Ammon's horn (tissue), 1 donor: ENCODE measurements at regions not wholly inside any gene's neighbourhood (a gene's known extent, or its start where the extent isn't known, plus 50 kb on each side); places are given as distances from the start of the nearest gene placed in this dataset.

Experiments
- DNase-seq: peaks from one replicate; pipeline ENCODE4 v3.0.0-alpha.2; 2016; ENCODE audit warnings: low spot score

DNA sequence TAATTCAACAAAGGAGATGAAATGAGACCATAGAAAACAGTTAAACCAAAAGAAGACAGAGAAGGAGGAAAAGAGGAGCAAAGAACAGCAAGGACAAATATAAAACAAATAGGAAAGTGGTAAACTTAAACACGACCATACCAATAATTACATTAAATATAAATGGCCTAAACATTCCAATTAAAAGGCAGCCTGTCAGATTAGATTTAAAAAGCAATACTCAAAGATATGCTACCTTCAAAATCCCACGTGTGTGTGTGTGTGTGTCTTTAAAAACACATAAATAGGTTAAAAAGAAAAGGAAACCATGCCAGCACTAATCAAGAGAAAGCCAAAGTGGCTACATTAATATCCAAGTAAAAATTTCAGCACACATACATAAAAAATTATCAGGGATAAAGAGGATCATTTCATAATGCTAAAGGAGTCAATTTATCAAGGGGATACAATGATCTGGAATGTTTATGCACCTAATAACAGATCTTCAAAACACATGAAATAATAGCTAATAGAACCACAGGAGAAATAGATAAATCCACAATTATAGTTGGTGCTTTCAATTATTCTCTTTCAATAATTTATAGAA lies 355.7 kb upstream of the POU3F1 start:
- no peak for DNase-seq

DNA sequence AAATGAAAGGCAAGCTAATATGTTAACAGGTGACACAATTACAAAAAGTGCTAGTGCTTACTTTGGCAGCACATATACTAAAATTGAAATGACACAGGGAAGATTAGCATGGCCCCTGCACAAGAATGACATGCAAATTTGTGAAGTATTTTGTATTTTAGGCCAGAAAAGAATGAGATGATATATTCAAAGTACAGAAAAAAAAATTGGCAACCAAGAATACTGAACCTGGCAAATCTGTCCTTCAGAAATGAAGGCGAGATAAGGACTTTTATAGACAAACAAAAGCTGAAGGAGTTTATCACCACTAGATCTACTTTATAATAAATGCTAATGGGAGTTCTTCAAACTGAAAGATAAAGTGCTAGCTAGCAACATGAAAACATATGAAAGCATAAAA lies 350.0 kb upstream of the POU3F1 start:
- no peak for DNase-seq

DNA sequence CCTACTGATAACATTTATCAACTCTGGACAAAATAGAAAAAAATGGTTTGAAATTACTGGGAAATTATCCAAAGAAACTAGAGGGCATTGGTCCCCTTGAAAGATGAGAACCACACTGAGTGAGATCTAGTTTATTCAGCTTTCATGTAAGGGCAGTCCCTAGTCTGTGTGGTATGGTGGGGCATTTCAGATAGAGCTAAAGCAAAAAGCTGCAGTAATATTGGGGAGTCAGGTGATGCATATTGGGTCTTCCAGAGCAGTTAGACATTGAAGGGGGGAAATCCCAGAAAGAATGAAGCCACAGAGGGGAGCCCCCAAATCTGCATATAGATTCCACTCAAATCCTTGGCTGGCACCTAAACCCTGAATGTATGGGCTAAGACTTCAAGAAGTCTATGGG lies 347.7 kb upstream of the POU3F1 start:
- DNase-seq = no peak

DNA sequence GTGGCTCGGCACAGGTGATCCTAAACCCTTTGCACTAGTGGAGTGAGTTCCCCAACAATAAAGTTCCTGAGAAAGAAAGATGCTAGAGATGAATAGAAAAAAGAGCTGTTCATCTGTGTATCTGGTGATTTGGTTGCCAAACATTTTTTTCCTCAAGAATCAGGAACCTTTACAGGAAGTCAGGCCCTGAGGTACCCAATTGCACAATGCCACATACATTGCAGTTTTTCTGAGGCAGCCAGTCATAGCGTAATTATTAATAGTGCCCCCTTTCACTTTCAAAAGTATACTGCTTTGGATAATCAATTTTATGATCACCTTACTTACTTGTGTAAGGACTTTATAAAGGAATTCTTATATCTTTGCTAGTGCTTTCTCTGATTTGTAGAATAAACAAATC lies 346.3 kb upstream of the POU3F1 start:
- no peak for DNase-seq

GRCh38 chr1:38381256-38381655 lies 334.7 kb upstream of the POU3F1 start:
- DNase-seq = no peak

DNA sequence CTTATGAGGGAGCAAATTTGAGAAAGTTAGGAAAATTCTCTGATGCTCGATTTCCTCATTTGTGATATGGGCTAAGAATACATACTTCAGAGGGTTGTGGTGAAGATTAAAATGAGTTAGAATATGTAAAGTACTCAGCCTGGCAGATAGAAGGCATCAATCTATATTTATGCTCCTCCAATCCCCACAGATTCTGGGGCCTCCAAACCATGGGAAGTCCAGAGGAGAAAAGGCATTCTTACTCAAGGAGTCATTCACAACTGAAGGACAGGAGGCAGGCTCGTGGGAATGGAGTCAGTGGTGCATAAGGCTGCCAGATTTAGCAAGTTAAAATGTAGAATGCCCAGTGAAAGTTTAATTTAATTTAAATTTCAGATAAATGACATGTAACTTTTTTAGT lies 330.0 kb upstream of the POU3F1 start:
- no peak for DNase-seq

GRCh38 chr1:38375035-38375434 lies 328.4 kb upstream of the POU3F1 start:
- no peak for DNase-seq

DNA sequence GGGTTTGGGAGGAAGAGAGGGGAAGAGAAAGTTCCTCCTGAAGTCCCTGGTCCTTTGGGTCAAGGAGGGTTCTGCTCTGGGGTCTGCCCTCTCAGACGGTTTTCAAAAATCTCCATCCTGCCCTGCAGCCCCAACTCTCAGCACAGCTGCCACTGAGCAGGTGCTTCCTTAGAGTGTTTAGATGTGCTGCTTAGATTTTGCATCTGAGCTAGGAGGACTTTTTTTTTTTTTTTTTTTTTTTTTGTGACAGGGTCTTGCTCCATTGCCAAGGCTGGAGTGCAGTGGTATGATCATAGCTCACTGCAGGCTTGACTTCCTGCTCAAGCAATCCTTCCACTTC lies 324.9 kb upstream of the POU3F1 start:
- DNase-seq = no peak

DNA sequence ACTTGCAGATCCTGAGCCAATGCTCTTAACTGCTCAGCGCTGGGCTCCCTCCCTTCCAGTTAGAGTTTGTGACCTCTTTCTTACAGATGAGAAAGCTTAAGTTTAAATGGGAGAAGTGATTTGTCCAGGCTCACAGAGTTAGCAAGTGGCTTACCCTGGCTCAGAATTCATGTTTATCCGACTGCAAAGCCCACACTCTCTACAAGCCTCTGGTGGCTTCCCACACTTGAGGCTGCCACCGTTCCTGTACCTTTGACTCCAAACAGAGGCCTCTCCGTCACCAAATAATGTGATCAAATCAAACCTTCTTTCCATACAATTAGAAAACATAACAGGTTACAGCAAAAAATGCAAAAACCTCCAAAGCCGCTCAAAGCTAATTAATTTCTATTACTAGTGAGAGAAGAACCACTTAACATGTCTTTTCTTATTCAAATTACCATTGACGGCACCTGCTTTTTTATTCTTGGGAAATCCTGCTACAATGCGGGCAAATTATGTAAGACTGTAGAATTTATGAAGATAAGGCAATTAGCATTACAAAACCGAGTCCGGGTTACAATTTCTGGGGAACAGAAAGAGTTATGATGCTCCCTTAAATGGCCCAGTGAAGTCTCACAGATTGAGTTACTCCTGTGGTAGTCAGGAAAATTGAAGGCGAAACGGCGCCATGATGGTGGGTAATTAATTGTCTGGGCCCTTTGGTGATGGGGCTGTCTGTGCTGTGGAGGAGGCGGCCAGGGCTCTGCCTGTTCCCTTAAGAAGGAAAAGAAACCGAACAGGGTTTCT lies 324.3 kb upstream of the POU3F1 start:
- DNase-seq = no peak

DNA sequence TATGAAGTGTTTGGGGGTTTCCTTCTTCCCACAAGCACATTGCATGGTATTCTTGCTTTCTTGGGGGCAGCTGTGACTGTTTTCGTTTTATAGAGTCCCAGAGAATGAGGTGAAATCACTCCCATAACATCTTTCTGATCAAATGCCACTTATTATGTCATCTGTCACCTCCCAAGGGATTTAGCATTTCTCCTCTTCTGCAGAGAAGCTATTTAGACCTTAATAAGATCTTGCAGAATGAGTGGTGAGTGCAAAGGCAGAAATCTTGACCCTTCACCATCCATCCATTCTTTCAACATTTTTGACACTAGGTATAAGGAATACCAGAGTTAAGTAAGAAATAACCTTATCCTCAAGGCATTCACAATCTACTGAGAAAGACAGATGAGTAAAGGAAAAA lies 318.6 kb upstream of the POU3F1 start:
- DNase-seq = no peak

DNA sequence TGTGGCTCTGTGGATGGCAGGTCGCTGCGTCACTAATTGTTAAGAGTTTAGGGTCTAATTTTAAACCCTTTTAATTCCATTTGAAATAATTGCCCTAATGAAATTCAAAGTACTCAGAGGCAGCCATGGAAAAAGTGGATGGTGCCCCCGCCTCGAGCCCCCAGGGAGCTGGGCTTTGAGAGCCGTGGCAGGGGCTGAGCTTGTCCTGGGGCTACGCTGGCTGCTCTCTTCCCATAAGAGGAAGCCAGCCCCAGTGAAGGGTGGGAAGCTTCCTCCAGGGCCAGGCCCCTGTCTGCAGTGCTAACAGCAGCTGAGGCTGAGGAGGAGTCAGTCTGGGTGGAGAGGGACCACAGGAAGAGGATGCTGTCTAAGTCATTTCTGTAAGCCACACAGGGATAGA lies 315.0 kb upstream of the POU3F1 start:
- DNase-seq = no peak

GRCh38 chr1:38360807-38361206 lies 314.2 kb upstream of the POU3F1 start:
- DNase-seq = no peak

GRCh38 chr1:38353956-38354355 lies 307.4 kb upstream of the POU3F1 start:
- no peak for DNase-seq

DNA sequence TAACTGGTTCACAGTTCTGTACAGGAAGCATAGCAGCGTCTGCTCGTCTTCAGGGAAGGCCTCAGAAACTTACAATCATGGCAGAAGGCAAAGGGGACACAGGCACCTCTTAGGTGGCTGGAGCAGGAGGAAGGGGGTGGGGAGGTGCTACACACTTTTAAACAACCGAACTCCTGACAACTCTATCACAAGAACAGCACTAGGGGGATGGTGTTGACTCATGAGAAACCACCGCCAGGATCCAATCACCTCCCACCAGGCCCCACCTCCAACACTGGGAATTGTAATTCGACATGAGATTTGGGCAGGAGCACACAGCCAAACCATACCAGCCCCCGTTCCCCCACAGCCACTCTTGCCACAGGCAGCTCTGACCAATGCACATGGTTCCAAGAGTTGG lies 306.3 kb upstream of the POU3F1 start:
- no peak for DNase-seq

DNA sequence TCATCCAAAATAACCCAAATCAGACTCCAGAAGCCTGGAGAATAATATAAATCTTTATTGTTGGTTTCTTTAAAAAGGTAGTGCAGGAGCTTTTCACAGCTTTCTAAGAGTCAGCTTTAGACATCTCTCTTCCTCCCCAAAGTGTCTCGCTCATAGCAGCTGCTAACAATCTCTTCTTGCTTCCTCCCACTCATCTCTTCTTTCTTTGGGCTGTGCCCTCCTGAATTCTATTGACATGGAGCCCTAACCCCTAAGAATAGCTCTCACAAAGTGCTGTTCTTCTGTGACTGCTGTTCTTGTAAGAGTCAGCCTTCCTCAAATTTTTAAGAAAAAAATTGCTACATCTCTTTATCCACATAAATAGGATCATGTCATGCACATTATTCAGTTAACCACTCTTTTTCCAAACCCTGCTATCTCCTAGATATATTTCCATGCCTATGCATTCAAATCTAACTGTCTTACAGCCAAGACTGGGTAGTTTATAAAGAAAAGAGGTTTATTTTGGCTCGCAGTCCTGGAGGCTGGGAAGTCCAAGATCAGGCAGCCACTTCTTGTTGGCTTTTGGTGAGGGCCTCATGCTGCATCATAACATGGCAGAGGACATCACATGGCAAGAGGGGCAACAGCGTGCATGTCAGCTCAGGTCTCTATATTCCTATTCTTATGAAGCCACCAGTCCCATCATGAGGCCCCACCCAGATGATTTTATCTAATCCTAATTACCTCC lies 301.0 kb upstream of the POU3F1 start:
- DNase-seq = no peak

DNA sequence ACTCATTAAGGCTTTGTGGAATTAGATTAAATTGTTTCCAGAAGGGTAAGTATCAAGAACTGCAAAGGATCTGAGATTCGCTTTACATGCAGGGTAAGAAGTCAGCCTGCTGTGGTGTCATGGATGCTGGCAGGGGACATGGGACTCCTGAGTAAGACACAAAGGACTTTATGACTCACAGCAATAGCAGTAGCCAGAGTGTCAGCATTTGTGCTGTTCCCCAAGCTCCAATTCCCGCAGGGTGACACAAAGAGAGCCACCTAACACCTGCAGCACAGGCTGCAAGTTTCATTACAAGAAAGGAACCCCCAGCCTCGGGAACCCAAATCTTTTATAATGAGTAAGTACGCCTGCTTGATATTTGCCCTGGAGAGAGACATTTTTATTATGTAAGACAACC lies 298.1 kb upstream of the POU3F1 start:
- no peak for DNase-seq

- no peak for DNase-seq
Observed at GRCh38 chr1:38341694-38342093, 295.1 kb upstream of the POU3F1 start.

DNA sequence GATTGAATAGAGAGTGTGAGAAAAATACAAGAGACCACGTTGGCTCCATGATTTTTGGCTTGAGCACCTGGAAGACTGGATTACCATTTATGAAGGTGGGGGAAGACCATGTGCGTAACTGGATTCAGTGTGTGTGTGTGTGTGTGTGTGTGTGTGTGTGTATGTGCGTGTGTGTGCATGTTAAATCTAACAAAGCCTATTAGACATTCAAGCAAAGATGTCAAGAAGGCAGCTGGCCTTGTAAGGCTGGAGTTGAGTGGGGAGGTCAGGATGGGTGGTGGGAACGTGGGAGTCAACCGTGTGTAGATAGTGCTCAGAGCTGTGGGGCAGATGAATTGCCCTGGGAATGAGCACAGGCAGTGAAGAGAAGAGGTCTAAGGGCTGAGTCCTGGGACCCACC lies 293.8 kb upstream of the POU3F1 start:
- DNase-seq = no peak

DNA sequence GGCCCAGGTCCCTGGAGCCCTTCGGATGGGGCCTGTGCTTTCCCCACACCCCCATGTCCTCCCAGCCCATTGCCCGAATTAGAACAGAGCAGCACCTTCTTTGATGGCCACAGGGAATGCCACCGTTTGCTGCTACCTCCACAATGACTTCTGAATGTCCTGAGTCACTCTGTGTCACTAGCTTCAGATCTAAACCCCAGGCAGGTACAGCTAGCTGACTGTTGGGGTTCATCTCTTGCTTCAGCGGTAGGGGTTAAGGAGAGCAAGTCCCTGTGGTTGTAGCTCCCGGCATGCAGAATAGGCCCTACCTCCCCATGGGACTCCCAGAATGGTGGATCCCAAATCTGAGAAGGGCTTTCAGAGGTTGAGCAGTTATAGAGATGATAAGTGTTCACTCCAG lies 291.1 kb upstream of the POU3F1 start:
- DNase-seq = no peak

GRCh38 chr1:38336961-38337360 lies 290.4 kb upstream of the POU3F1 start:
- no peak for DNase-seq

DNA sequence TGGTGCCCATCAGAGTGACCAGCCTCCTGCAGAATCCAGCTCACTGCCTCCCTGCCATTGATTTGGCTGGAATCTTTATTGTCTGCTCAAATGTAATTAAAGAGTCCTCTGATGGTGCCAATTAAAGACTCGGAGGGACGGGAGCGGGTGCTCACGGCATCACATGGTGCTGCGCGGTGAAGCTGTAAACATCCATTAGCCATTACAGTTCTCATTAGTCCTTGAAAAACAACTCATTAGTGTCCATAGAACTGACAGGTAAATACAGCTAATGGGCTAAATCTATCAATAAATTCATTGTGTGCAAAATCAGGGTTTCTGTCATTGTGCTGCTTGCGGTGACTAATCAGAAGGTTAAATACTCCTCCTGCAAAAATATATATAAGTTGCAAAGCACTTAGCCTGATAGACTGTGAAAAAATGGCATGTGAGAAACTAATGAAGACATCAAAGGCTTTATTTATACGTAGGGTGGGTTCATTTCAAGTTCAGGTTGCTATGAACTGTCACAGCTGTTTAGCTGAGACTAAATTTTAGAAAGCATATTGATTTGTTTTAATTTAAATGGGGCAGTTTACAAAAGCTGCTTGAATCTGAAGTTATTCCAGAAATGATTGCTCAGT lies 289.8 kb upstream of the POU3F1 start:
- no peak for DNase-seq

GRCh38 chr1:38334930-38335592 lies 288.5 kb upstream of the POU3F1 start:
- peak; percentile 59 for DNase-seq
